ENCODE measurements at regions not wholly inside any gene's neighbourhood (a gene's known extent, or its start where the extent isn't known, plus 50 kb on each side); places are given as distances from the start of the nearest gene placed in this dataset.

DNA sequence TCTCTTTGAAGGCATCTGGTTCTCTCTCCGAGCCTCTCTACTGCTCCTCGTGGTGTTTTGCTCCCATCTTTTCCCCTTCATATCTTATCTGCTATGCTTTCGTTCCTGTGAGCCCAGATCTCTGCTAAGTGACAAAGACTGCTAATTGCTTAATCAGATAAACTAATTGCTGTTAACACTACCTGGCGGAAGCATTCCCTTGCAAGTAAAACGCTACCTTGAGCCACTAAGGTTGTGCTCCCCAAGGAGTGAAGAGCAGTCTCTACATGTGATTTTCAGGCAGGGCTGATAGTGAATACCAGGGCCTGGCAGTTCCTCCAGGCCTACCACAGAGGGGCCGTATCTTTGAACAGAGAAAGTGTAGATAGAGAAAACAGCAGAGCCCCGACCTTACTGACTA is 244.0 kb upstream of the GATB start:
- DNase-seq (ENCODE audit: low spot score): no peak
- no peaks in the 10 kb centered on the region for H3K36me3 ChIP-seq (ENCODE audit: insufficient read depth, low read length)
- ChIA-PET CTCF (ENCODE audit: unreplicated experiment) (no interaction called here), POLR2A (no interaction called here)
- no peak overlapping the region for H3K4me2 ChIP-seq (ENCODE audit: low read length)
- no peak overlapping the region for H3K27ac ChIP-seq (ENCODE audit: low read depth, low read length, poor library complexity, severe bottlenecking)
- H3K4me1 ChIP-seq (ENCODE audit: insufficient read depth, low read length, poor library complexity, severe bottlenecking): no peaks in the 10 kb centered on the region
- H4K20me1 ChIP-seq (ENCODE audit: insufficient read depth, low read length): no peaks in the 10 kb centered on the region
- H3K9me2 ChIP-seq (ENCODE audit: insufficient read depth, low read length): no peaks in the 10 kb centered on the region
- intact Hi-C loops (cut with micrococcal nuclease; ENCODE audit: unreplicated experiment): no loop called here
- no peak overlapping the region for H3K4me3 ChIP-seq (ENCODE audit: low read depth, low read length, poor library complexity, severe bottlenecking)
- no peaks in the 10 kb centered on the region for H3K79me2 ChIP-seq (ENCODE audit: insufficient read depth, low read depth, low read length)
- H2AFZ ChIP-seq (ENCODE audit: low read length): no peak overlapping the region
- no TSS peak for BruUV-seq (replicated peaks)
- TF ChIP-seq CTCF (conservative IDR thresholded peaks at IDR 0.05; ENCODE audit: low read length) (no peak), EZH2phosphoT487 (IDR thresholded peaks at IDR 0.05; ENCODE audit: borderline replicate concordance, low read depth, low read length) (no peak)
- no peaks in the 10 kb centered on the region for H3K9me3 ChIP-seq (ENCODE audit: low read length)

- H2AFZ ChIP-seq (ENCODE audit: low read length): no peak overlapping the region
These were observed 239.7 kb upstream of the GATB start for GRCh38 chr4:152000518-152000917.

More at GRCh38 chr4:152000518-152000917, 239.7 kb upstream of the GATB start:
- no peak for DNase-seq (ENCODE audit: low spot score)
- Histone ChIP-seq H3K9me3 (ENCODE audit: low read length) (no peaks in the 10 kb centered on the region), H3K4me3 (ENCODE audit: low read depth, low read length, poor library complexity, severe bottlenecking) (no peak overlapping the region), H3K9me2 (ENCODE audit: insufficient read depth, low read length) (no peaks in the 10 kb centered on the region), H3K36me3 (ENCODE audit: insufficient read depth, low read length) (no peaks in the 10 kb centered on the region), H3K4me2 (ENCODE audit: low read length) (no peak overlapping the region), H3K79me2 (ENCODE audit: insufficient read depth, low read depth, low read length) (no peaks in the 10 kb centered on the region), H4K20me1 (ENCODE audit: insufficient read depth, low read length) (no peaks in the 10 kb centered on the region), H3K27ac (ENCODE audit: low read depth, low read length, poor library complexity, severe bottlenecking) (no peak overlapping the region), H3K4me1 (ENCODE audit: insufficient read depth, low read length, poor library complexity, severe bottlenecking) (no peaks in the 10 kb centered on the region)
- no TSS peak for BruUV-seq (replicated peaks)
- POLR2A ChIA-PET: interaction anchor here (0.9 kb wide), 1 partner anchor 24 kb away, joined by 3 read pairs; no protein-coding TSS in a partner anchor
- intact Hi-C loops (cut with micrococcal nuclease; ENCODE audit: unreplicated experiment): no loop called here
- TF ChIP-seq CTCF (conservative IDR thresholded peaks at IDR 0.05; ENCODE audit: low read length) (no peak), EZH2phosphoT487 (IDR thresholded peaks at IDR 0.05; ENCODE audit: borderline replicate concordance, low read depth, low read length) (no peak)
- CTCF ChIA-PET (ENCODE audit: unreplicated experiment): no interaction called here

Measured in OCI-LY7 (cell line).